Gastrocnemius medialis (tissue), 4 donors: ENCODE measurements at regions not wholly inside any gene's neighbourhood (a gene's known extent, or its start where the extent isn't known, plus 50 kb on each side); places are given as distances from the start of the nearest gene placed in this dataset.

Experiments
- ATAC-seq, 2 donors: fragments of 150-250 bp; one replicate each; pipeline ENCODE4 v1.9.1; 2016
- DNase-seq, 2 donors: peaks; one replicate each; pipeline ENCODE4 v3.0.0-alpha.2; 2019
- H3K27ac ChIP-seq, 4 donors: fragments of 200-600 bp; sonication (generic); 1 replicate in 1 of 4; 2 replicates in 3 of 4; pipeline ENCODE4 v1.5.1; 2016 to 2018; ENCODE audit warnings: mild to moderate bottlenecking in 2 of 4, moderate library complexity in 1 of 4
- H3K27me3 ChIP-seq, 3 donors: fragments of 200-600 bp; sonication (generic) in 2 of 3; 1 replicate in 1 of 3; 2 replicates in 2 of 3; pipeline versions ENCODE4 v1.5.1 to v1.6.0; 2016 to 2019; ENCODE audit warnings: mild to moderate bottlenecking in 1 of 3, moderate library complexity in 1 of 3
- H3K36me3 ChIP-seq, 2 donors: fragments of 200-600 bp; sonication (generic) in 1 of 2; one replicate each; pipeline ENCODE4 v1.5.1; 2017 to 2018
- H3K4me1 ChIP-seq, 2 donors: fragments of 200-600 bp; sonication (generic) in 1 of 2; one replicate each; pipeline ENCODE4 v1.5.1; 2016 to 2017; ENCODE audit warnings: mild to moderate bottlenecking in 2 of 2
- H3K4me3 ChIP-seq, 4 donors: fragments of 200-600 bp; sonication (generic) in 3 of 4; 1 replicate in 1 of 4; 2 replicates in 3 of 4; pipeline ENCODE4 v1.5.1; 2016 to 2019; ENCODE audit warnings: mild to moderate bottlenecking in 2 of 4
- H3K9me3 ChIP-seq, 3 donors: fragments of 200-600 bp; sonication (generic) in 2 of 3; 1 replicate in 1 of 3; 2 replicates in 2 of 3; pipeline ENCODE4 v1.5.1; 2016 to 2019
- POLR2A ChIP-seq, 2 donors: fragments of 450-650 bp; IDR thresholded peaks; one replicate each; pipeline ENCODE4 v1.6.1; 2017; ENCODE audit warnings: antibody characterized with exemption in 2 of 2, mild to moderate bottlenecking in 2 of 2, moderate library complexity in 2 of 2
- in situ Hi-C, 4 donors: fragments of 200-750 bp; cut with MboI; loops; one replicate each; pipeline versions ENCODE4 v1.15.0 to v1.8.0; 2017; ENCODE audit warnings: low sequenced_read_pairs in 4 of 4
- intact Hi-C: fragments of 100-400 bp; cut with DNase I; formaldehyde crosslinking; loops from one replicate; pipeline ENCODE4 v1.15.1; 2023; ENCODE audit warnings: low total_unique reads
- TF ChIP-seq, protein P1 (sequence below), 5 experiments: fragments of 450-650 bp in 3 of 5; fragments of 200-600 bp in 2 of 5; sonication (generic) in 2 of 5; IDR thresholded peaks in 4 of 5; conservative IDR thresholded peaks in 1 of 5; 1 replicate in 4 of 5; 2 replicates in 1 of 5; pipeline ENCODE4 v1.5.1; 2016 to 2019; ENCODE audit warnings: antibody characterized with exemption in 5 of 5, mild to moderate bottlenecking in 3 of 5, moderate library complexity in 3 of 5

DNA sequence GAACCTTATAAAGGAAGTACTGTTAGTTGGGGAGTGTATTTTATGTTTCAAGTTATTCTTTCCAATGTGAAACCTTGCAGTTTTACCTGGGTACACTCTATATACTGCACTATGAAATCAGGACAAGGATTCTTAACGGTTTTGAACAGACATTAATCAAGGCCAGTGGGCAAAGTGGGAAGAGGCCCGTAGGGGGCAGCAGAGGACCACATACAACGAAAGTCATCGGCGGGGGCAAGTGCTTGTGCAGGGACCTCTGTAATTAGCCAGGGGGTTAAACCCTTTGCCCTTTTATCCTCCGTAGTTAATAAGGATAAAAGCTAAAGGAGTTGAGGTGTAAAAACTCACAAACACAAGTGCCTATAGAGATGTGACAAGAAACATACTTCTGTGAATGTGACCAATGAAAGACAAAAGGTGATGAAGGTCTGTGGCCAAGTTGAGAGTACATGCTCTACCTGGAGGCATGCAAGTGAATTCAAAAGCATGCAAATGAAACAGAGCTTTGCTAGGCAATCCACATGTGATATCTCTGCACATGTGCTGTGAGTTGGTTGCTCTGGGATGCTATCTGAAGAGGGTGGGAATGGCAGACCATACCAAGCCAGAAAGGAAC lies 392.7 kb upstream of the MAN1A1 start:
- TF ChIP-seq, protein P1, sequence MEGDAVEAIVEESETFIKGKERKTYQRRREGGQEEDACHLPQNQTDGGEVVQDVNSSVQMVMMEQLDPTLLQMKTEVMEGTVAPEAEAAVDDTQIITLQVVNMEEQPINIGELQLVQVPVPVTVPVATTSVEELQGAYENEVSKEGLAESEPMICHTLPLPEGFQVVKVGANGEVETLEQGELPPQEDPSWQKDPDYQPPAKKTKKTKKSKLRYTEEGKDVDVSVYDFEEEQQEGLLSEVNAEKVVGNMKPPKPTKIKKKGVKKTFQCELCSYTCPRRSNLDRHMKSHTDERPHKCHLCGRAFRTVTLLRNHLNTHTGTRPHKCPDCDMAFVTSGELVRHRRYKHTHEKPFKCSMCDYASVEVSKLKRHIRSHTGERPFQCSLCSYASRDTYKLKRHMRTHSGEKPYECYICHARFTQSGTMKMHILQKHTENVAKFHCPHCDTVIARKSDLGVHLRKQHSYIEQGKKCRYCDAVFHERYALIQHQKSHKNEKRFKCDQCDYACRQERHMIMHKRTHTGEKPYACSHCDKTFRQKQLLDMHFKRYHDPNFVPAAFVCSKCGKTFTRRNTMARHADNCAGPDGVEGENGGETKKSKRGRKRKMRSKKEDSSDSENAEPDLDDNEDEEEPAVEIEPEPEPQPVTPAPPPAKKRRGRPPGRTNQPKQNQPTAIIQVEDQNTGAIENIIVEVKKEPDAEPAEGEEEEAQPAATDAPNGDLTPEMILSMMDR (IDR thresholded peaks at IDR 0.05 in 4 of 5, conservative IDR thresholded peaks at IDR 0.05 in 1 of 5), result peak in 3 of 5 experiments; percentile 23 to 52 (median 39)
- no peak for TF ChIP-seq POLR2A (IDR thresholded peaks at IDR 0.05)
- intact Hi-C loops (no loop called here), in situ Hi-C loops (no loop called here)
- Histone ChIP-seq H3K36me3 (no peaks in the 10 kb centered on the region), H3K4me1 (no peaks in the 10 kb centered on the region), H3K4me3 (no peak overlapping the region), H3K27ac (no peak overlapping the region), H3K27me3 (no peaks in the 10 kb centered on the region), H3K9me3 (no peaks in the 10 kb centered on the region)
- ATAC-seq (no peak), DNase-seq (no peak)

DNA sequence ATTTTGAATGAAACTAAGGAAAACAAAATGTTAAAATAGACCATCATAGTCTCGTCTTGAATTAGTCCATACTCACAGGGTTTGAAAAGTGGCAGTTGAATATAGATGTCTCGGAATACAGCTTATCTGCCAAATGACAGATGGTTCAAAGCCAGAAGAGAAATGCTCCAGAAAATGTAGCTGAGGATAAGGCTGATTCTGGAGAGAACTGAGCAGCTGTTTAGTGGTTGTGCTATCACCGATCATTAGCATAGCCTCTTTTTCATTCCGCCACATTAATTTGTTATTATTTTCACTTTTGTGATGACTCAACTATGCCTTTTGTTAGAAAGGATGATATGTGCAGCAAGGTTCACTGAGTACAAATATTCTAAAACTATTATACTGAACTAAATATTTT lies 390.2 kb upstream of the MAN1A1 start:
- in situ Hi-C loops (no loop called here), intact Hi-C loops (no loop called here)

DNA sequence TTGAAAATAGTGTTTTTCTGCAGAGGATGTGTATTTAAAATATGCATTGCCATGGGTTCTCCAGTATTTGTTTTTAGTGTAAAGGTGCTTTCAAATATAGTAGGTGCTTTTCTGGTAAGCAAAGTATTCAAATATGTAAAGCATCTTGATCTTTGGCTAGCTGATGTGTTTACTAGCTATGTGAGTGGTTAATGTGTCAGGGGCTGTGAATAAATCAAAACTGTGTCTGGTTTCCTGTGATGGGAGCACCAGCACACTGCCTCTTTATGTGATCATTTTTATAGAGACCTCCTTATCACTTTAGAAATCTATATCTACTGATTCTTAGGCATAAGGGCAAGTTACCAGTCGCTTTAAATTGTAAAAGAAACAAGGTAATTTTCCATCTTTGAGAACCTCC lies 388.9 kb upstream of the MAN1A1 start:
- DNase-seq (no peak), ATAC-seq (no peak)
- in situ Hi-C loops, result no loop called here
- Histone ChIP-seq H3K36me3 (no peaks in the 10 kb centered on the region), H3K4me3 (no peak overlapping the region), H3K27me3 (no peaks in the 10 kb centered on the region), H3K9me3 (no peaks in the 10 kb centered on the region), H3K4me1 (no peaks in the 10 kb centered on the region), H3K27ac (no peak overlapping the region)
- intact Hi-C loops, result no loop called here
- TF ChIP-seq, protein P1 (IDR thresholded peaks at IDR 0.05 in 4 of 5, conservative IDR thresholded peaks at IDR 0.05 in 1 of 5), result no peak
- no peak for TF ChIP-seq POLR2A (IDR thresholded peaks at IDR 0.05)

More for the DNA sequence above, 390.2 kb upstream of the MAN1A1 start:
- ATAC-seq (no peak), DNase-seq (no peak)
- TF ChIP-seq, protein P1 (IDR thresholded peaks at IDR 0.05 in 4 of 5, conservative IDR thresholded peaks at IDR 0.05 in 1 of 5), result no peak
- TF ChIP-seq POLR2A (IDR thresholded peaks at IDR 0.05), result no peak
- no peaks in the 10 kb centered on the region for H3K27me3 ChIP-seq
- no peak overlapping the region for H3K4me3 ChIP-seq
- no peaks in the 10 kb centered on the region for H3K36me3 ChIP-seq
- no peak overlapping the region for H3K27ac ChIP-seq
- no peaks in the 10 kb centered on the region for H3K9me3 ChIP-seq
- H3K4me1 ChIP-seq, result no peaks in the 10 kb centered on the region

DNA sequence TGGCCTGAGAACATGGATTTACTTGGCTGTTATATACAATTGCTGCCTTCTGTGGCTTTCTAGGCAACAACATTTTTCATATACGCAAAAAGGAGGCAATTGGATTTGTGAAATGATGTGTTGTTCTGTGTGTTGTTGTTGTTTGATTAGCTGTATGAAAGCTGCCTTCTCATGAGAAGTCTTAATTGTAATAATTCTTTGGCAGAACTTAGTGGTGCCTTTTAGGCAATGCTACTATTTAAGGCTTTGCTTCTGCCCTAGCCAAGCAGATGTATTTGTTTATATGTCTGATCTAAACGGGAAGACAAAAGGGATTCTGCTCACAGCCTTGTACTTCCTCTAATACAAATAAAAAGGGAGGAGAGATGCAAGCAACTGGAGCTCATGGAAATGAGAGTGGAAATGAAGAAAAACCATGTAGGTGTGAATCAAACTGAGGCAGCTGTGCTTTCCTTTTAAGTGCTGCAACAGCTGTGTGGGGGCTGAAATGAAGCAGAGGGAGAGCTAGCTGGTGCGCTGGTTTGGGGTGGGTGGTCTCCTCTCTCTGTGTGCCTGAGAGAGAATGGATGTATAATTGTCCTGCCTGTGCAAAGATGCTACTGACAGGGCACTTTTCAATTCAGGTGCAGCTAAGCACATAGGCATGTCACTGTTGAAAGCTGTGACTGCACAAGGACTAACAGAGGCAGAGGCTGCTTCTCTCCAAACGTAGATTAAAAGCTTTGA lies 386.9 kb upstream of the MAN1A1 start:
- no peaks in the 10 kb centered on the region for H3K4me1 ChIP-seq
- H3K27ac ChIP-seq, result no peak overlapping the region
- TF ChIP-seq POLR2A (IDR thresholded peaks at IDR 0.05), result no peak
- TF ChIP-seq, protein P1 (IDR thresholded peaks at IDR 0.05 in 4 of 5, conservative IDR thresholded peaks at IDR 0.05 in 1 of 5), result no peak
- in situ Hi-C loops, result no loop called here
- H3K27me3 ChIP-seq, result no peaks in the 10 kb centered on the region
- no peak overlapping the region for H3K4me3 ChIP-seq
- no peak for DNase-seq
- no peaks in the 10 kb centered on the region for H3K9me3 ChIP-seq
- ATAC-seq, result no peak
- no peaks in the 10 kb centered on the region for H3K36me3 ChIP-seq
- intact Hi-C loops, result no loop called here
